Transverse colon (tissue), 4 donors: ENCODE measurements at regions not wholly inside any gene's neighbourhood (a gene's known extent, or its start where the extent isn't known, plus 50 kb on each side); places are given as distances from the start of the nearest gene placed in this dataset.

Experiments used
- CTCF ChIP-seq, 5 experiments: fragments of 200-600 bp in 3 of 5; fragments of 450-650 bp in 2 of 5; sonication (generic) in 3 of 5; IDR thresholded peaks; 1 replicate in 2 of 5; 2 replicates in 3 of 5; pipeline ENCODE4 v1.5.1; 2016 to 2017; ENCODE audit warnings: antibody characterized with exemption in 5 of 5, inconsistent platforms in 3 of 5, mild to moderate bottlenecking in 2 of 5, moderate library complexity in 1 of 5
- POLR2A ChIP-seq: fragments of 450-650 bp; IDR thresholded peaks from one replicate; pipeline ENCODE4 v1.6.1; 2016; ENCODE audit warnings: antibody characterized with exemption, mild to moderate bottlenecking, moderate library complexity
- POLR2AphosphoS5 ChIP-seq, 3 donors: sonication (generic); formaldehyde crosslinking; IDR thresholded peaks; one replicate each; pipeline ENCODE4 v1.6.1; 2016; ENCODE audit warnings: antibody characterized with exemption in 3 of 3

DNA sequence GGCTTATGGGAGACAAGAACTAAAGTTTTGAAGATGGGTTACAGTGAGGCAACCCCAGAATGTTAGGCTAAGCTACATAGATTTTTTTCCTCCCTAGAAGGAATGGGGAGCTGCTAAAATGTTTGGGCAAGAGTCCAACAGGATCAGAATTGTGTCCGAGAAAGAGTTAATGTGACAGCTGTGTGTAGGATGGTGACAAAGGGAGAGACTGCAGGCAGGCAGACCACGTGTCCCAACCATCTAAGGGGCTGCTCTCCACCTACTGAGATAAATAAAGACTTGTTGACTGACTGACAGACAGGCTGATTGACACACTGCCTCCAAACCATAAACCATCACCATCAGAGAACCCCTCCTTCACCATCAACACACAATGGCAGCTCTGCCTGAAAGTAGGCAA, 133.7 kb upstream of the CTTNBP2NL start:
- no peak for TF ChIP-seq POLR2A
- TF ChIP-seq CTCF (IDR thresholded peaks at IDR 0.05) = no peak
- no peak for TF ChIP-seq POLR2AphosphoS5 (IDR thresholded peaks at IDR 0.05)
